Adrenal gland (tissue), 9 donors: ENCODE measurements at regions not wholly inside any gene's neighbourhood (a gene's known extent, or its start where the extent isn't known, plus 50 kb on each side); places are given as distances from the start of the nearest gene placed in this dataset.
A peak's percentile ranks its signal among the peaks of the same experiment; 100 is the strongest.

Source experiments
- DNase-seq, 7 donors: peaks; one replicate each; pipeline ENCODE4 v3.0.0-alpha.2; 2019 to 2020
- H3K27ac ChIP-seq, 5 donors: fragments of 200-600 bp; sonication (generic) in 4 of 5; 1 replicate in 3 of 5; 2 replicates in 2 of 5; pipeline versions ENCODE4 v1.5.1 to v1.8.0; 2016 to 2020; ENCODE audit warnings: mild to moderate bottlenecking in 1 of 5
- H3K27me3 ChIP-seq: fragments of 200-600 bp; 2 replicates; pipeline ENCODE4 v1.8.0; 2021
- H3K36me3 ChIP-seq, 2 donors: fragments of 200-600 bp; replicated peaks in 1 of 2; 1 replicate in 1 of 2; 2 replicates in 1 of 2; pipeline versions ENCODE4 v1.5.1 to v1.8.0; 2018 to 2022
- H3K4me1 ChIP-seq, 2 donors: fragments of 200-600 bp; replicated peaks in 1 of 2; 1 replicate in 1 of 2; 2 replicates in 1 of 2; pipeline versions ENCODE4 v1.5.1 to v1.8.0; 2018 to 2021
- H3K4me3 ChIP-seq, 4 donors: fragments of 200-600 bp; sonication (generic) in 3 of 4; one replicate each; pipeline ENCODE4 v1.5.1; 2016 to 2018
- H3K9me3 ChIP-seq, 3 donors: fragments of 200-600 bp; sonication (generic) in 1 of 3; replicated peaks in 1 of 3; 1 replicate in 2 of 3; 2 replicates in 1 of 3; pipeline versions ENCODE4 v1.5.1 to v1.8.0; 2016 to 2021
- POLR2A ChIP-seq, 2 donors: fragments of 450-650 bp; IDR thresholded peaks; one replicate each; pipeline ENCODE4 v1.6.1; 2017; ENCODE audit warnings: antibody characterized with exemption in 2 of 2, mild to moderate bottlenecking in 2 of 2, moderate library complexity in 1 of 2
- WGBS, 4 donors: extraction: QIAGEN DNeasy Blood & Tissue Kit in 2 of 4; methylation state at CpG; one replicate each; pipeline versions ENCODE4 v1.1.5 to v1.1.7; 2013 to 2017; 5-methylcytosine and 5-hydroxymethylcytosine counted together
- intact Hi-C, 2 donors: fragments of 100-400 bp; cut with DNase I; formaldehyde crosslinking; loops; one replicate each; pipeline versions ENCODE4 v1.14.1 to v1.15.0; 2022 to 2023
- TF ChIP-seq, protein P1 (sequence below), 6 experiments: fragments of 450-650 bp in 4 of 6; fragments of 200-600 bp in 2 of 6; sonication (generic) in 1 of 6; IDR thresholded peaks; 1 replicate in 5 of 6; 2 replicates in 1 of 6; pipeline versions ENCODE4 v1.5.1 to v1.8.0; 2016 to 2021; ENCODE audit warnings: antibody characterized with exemption in 6 of 6, mild to moderate bottlenecking in 2 of 6, moderate library complexity in 1 of 6
- donor health status: healthy with polysubstance abuse.
- donor health status: Bipolar disorder and iron deficiency.
- donor health status: DM: yes; HTN: yes; CAD: no.
- donor health status: DM: no; HTN: no; CAD: no.
- donor health status: DM: no; HTN: no; CAD: no.

DNA sequence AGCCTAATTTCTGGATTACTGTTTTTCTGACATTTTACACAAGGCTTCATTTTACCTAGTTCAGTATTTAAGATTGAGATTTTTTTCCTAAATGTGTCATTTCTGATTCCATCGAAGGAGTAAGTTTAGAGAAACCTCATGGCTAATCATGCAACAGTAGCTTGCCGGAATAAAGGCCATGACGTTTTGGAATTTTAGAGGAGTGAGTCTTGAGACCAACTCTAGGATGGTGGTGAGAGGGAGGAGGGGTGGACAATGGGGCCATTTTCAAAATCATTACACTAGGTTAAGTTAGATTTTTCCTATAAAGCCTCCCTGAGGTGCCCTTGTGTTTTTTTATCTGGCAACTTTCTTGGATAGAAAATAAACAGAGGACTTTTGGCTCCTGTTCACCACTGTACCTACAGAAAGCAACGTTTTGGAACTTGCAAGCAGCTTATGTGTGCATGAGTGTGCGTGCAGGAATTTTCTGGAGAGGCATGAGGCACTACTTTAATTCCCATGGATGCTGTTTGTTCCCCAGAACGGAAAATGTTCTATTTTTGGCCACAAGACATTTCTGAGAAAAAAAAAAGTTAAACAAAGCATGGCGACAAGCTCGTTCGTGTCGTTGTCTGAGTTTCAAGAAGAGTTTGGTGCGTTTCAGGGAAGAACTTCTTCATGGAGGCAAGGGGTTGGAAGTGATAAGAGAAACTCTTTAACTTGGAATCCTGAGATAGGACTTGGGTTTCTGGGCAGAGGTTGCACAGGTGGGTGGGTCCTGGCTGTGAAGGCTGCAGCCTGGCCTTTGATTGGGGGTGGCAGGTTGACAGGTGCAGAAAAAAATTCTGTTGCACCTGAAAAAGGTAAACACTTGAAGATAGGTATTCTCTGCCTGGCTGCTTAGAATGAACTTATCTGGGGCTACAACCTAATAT, 178.1 kb downstream of the PTEN start:
- WGBS, 4 donors, result 71 to 75% (median 73%) methylated on average over 11 of the region's 11 CpGs
- Histone ChIP-seq H3K9me3 (peaks cover 0 to 1% (median 0%) of the 10 kb centered on the region in 3 donors), H3K27ac (peak overlapping the region in 1 of 5 donors; percentile 51), H3K4me3 (no peak overlapping the region), H3K4me1 (peaks cover 0 to 12% of the 10 kb centered on the region in 2 donors), H3K27me3 (no peaks in the 10 kb centered on the region), H3K36me3 (no peaks in the 10 kb centered on the region)
- intact Hi-C loops, result no loop called here
- DNase-seq, result no peak
- TF ChIP-seq, protein P1, sequence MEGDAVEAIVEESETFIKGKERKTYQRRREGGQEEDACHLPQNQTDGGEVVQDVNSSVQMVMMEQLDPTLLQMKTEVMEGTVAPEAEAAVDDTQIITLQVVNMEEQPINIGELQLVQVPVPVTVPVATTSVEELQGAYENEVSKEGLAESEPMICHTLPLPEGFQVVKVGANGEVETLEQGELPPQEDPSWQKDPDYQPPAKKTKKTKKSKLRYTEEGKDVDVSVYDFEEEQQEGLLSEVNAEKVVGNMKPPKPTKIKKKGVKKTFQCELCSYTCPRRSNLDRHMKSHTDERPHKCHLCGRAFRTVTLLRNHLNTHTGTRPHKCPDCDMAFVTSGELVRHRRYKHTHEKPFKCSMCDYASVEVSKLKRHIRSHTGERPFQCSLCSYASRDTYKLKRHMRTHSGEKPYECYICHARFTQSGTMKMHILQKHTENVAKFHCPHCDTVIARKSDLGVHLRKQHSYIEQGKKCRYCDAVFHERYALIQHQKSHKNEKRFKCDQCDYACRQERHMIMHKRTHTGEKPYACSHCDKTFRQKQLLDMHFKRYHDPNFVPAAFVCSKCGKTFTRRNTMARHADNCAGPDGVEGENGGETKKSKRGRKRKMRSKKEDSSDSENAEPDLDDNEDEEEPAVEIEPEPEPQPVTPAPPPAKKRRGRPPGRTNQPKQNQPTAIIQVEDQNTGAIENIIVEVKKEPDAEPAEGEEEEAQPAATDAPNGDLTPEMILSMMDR (IDR thresholded peaks at IDR 0.05), result no peak
- TF ChIP-seq POLR2A (IDR thresholded peaks at IDR 0.05), result no peak

DNA sequence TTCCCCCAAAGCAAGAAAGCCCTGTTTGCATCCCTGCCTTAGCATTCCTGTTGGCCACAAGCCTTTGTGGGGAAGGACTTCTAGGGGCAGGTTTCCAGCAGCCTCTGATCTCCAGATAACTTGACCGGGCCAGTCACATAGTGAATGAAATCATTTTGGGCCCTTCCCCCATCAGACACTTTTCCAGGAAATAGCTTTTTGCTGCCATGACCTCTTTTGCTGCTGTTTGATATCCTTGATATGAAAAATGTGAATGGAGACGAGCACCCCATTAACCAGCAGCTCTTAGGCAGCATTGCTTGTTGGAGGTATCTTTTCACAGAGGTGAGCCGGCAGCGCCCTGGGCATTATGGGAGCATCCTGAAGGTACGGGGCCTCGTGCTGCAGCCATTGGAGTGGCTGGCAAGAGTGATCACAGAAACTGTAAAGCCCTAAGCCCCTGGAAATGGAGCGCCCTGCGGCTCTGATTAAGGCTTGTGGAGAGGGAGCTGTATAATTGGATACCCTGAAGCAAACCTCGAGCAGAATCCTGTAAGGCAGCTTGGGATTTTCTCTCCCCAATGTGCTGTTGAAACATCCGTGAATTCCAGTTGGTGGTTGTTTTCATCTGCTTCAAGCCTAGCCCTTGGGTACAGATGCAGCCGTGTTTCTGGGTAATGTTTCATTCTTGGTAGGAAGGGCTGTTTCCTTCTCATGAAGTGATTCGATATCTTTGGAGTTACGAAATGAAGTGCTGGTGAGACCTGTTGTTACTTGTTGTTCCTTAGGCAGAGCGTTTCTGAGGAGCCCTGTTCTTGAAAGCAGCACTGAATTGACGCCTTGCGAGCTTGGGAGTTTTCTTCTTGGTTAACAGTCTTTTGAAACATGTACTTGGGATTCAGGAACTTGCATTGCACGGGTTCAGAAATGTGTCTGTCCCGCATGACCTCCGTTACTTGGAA, 179.0 kb downstream of the PTEN start:
- peaks cover 0 to 12% of the 10 kb centered on the region in 2 donors for H3K4me1 ChIP-seq
- no peaks in the 10 kb centered on the region for H3K27me3 ChIP-seq
- H3K36me3 ChIP-seq, result no peaks in the 10 kb centered on the region
- TF ChIP-seq POLR2A (IDR thresholded peaks at IDR 0.05), result no peak
- TF ChIP-seq, protein P1 (IDR thresholded peaks at IDR 0.05), result no peak
- peak in 3 of 7 donors; percentile 27 to 59 (median 41) for DNase-seq
- H3K27ac ChIP-seq, result peak overlapping the region in 1 of 5 donors; percentile 51
- H3K4me3 ChIP-seq, result no peak overlapping the region
- no peaks in the 10 kb centered on the region for H3K9me3 ChIP-seq
- intact Hi-C loops, result no loop called here
- WGBS, 4 donors, result 62 to 75% (median 66%) methylated on average over 17 to 19 of the region's 19 CpGs

DNA sequence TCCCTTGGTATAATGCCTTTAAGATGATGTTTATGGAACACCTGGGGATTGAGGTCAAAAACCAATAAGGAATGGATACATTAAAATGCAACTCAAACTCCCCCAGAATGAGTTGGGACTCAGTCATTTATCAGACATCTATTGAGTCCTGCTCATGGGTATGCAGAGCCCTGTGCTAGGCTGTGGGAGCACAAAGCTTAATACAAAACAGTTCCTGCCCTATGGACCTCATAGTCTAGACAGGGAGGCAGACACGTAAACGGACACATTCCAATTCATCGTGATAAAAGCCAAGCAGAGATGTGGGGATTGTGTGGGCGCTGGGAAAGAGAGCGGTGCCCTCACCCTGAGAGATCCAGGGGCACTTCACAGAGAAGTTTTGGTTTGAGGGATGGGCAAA, 181.7 kb downstream of the PTEN start:
- Histone ChIP-seq H3K27ac (peak overlapping the region in 2 of 5 donors; percentile 44 to 61), H3K9me3 (no peaks in the 10 kb centered on the region), H3K36me3 (no peaks in the 10 kb centered on the region), H3K4me3 (no peak overlapping the region), H3K27me3 (no peaks in the 10 kb centered on the region), H3K4me1 (peaks cover 0 to 12% of the 10 kb centered on the region in 2 donors)
- 75 to 80% (median 77%) methylated on average over 5 of the region's 5 CpGs for WGBS, 4 donors
- TF ChIP-seq, protein P1 (IDR thresholded peaks at IDR 0.05), result no peak
- no peak for TF ChIP-seq POLR2A (IDR thresholded peaks at IDR 0.05)
- intact Hi-C loops, result no loop called here
- no peak for DNase-seq
